WI38 (cell line): ENCODE measurements at regions not wholly inside any gene's neighbourhood (a gene's known extent, or its start where the extent isn't known, plus 50 kb on each side); places are given as distances from the start of the nearest gene placed in this dataset.

Experiments
- H3K4me3 ChIP-seq: 2 replicates; pipeline ENCODE4 v1.5.1; 2011; ENCODE audit warnings: low read depth, mild to moderate bottlenecking, control low read depth, low read length
- TF ChIP-seq, protein P1 (sequence below): IDR thresholded peaks from 2 replicates; pipeline ENCODE4 v1.5.1; 2012; ENCODE audit warnings: low read depth, mild to moderate bottlenecking, control low read depth, low read length

DNA sequence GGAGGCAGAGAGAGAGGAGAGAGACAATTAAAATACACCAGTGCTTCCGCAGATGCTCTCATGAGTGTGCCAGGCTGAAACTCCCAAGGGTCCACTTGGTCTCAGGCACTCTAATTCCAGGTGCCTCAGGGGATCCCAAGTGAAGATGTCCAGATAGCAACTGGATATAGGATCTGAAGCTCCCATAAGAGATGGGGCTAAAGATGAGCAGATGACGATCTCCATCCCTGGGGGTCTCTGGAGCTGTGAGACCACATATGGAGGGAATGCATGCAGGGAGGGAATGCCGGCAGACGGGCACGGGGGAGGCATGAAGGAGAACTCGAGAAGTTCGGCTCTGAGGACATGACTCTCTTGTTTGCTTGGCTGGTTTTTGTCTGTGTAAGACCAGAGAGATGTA lies 223.7 kb upstream of the RAB6C start:
- no peak overlapping the region for H3K4me3 ChIP-seq
- TF ChIP-seq, protein P1, sequence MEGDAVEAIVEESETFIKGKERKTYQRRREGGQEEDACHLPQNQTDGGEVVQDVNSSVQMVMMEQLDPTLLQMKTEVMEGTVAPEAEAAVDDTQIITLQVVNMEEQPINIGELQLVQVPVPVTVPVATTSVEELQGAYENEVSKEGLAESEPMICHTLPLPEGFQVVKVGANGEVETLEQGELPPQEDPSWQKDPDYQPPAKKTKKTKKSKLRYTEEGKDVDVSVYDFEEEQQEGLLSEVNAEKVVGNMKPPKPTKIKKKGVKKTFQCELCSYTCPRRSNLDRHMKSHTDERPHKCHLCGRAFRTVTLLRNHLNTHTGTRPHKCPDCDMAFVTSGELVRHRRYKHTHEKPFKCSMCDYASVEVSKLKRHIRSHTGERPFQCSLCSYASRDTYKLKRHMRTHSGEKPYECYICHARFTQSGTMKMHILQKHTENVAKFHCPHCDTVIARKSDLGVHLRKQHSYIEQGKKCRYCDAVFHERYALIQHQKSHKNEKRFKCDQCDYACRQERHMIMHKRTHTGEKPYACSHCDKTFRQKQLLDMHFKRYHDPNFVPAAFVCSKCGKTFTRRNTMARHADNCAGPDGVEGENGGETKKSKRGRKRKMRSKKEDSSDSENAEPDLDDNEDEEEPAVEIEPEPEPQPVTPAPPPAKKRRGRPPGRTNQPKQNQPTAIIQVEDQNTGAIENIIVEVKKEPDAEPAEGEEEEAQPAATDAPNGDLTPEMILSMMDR, result no peak

DNA sequence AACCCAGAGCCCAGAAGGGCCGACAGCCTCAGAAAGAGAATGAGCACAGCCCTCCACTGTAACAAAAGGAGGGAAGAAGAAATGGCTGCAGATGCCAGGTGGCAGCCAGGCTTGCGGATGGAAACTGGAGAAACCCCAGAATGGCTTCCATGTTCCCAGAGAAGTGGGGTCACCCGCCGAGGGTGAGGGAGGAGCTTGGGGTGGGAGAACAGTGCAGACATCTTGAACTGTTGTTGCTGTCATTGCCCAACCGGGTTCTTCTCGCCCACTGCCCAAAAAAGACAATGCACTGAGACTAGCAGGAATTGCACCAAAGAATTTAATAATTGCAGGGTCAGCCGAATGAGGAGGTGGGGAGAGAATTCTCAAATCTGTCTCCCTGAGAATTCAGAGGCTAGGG lies 223.2 kb upstream of the RAB6C start:
- TF ChIP-seq, protein P1, result no peak
- H3K4me3 ChIP-seq, result no peak overlapping the region

DNA sequence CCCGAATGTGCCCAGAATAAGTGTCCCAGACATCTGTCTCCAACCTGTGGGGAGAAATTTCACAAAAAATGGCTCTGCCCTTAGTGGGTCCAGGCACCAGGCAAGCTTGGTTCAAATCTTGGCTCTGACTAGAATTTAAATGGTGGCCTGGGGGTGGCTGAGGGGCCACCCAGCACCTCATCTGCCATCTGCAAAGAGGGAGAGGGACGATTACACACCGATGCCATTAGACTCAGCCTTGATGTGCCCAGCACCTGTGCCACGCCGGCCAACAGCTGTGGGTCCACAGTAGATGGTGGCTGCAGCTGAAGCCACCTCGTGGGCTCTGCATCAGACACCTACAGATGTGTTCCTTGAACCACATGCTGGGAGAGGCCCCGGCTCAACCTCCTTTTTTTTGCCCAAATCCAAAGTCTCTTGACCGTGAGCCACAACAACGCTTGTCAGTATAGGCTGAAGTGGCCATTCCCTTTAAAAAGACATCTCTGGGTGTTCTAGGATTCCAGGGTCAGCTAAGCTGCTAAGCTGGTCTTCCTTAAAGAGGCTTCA lies 222.0 kb upstream of the RAB6C start:
- TF ChIP-seq, protein P1, result no peak
- no peak overlapping the region for H3K4me3 ChIP-seq

DNA sequence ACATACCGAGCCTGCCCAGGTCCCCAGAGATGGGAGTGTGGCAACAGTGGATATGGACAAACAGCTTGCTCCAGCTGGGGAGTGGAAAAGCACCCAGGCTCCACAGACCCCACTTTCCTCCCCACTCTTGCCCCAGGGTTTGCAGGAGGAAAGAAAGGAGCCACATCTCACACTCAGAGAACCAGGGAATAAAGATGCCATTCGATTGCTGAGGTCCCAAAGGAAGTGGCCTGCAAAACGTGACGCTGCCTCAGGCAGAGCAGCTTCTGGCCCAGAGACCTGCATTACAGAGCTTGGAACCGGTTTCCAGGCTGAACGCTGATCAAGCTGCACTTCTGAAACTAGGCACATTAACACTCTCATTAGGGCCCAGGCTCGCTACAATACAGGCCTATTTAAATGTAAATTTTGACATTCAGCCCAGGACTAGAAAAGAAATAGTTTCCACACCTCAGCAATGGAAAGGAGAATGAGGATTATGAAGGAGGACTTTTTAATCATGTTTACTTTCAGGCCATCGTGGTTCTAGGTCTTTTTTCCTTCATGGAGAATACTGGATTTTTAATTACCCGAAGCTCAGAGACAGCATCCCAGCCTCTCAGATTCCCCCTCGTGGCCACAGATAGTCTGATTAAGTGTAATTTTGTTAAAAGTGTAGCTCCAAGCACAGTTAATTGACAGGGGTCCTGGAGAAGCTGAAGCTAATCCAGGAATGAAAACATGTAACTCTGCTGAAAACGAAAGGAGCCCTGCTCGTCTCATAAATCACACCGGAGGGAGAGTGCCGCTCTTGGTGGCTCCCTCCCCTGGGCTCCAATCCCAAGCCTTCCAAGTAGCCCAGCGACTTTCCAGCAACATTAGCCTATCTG lies 221.3 kb upstream of the RAB6C start:
- no peak overlapping the region for H3K4me3 ChIP-seq
- TF ChIP-seq, protein P1, result no peak

DNA sequence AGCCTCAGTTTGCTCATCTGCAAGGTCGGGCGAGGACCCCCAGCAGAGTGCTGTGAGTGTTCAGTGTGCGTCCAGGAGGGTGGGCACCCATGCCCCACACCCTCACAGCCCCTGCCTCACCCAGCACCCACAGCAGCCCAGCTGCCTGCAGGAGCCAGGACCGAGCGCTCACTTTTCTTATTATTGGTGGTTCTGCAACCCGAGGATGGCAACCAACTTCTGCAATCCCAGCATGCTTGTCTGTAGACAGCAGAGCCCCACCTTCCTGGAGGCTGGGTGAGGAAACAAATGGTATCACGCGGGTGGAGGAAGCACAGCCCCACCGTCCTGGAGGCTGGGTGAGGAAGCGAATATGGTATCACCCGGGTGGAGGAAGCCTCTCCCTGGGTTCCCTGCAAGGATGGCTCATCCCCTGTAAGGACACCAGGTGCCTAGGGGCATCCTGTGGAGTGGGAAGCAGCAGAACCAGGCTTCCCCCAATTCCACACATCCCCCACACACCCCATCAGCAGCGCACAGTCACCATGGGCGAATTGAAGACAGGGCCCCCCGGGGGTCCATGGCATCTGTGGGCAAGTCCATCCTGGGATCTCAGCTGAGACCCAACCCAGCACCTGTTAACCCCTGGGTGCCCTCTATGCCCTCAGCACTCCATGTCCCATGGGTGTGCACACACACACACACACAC lies 220.5 kb upstream of the RAB6C start:
- H3K4me3 ChIP-seq, result no peak overlapping the region
- TF ChIP-seq, protein P1, result no peak

DNA sequence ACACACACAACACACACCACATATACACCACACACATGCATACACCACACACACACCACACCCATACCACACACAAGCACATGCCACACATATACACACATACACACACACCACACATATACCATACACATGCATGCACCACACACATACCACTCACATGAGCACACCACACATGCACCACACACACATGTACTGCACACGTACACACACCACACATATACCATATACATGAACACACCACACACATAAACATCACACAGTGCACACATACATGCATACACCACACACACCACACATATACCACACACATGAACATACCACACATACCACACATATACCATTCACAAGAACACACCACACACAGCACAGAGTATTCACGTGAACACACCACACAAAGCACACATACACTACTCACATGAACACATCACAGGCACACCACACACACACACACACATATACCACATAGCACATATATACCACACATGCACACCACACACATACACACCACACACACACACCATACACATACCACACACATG lies 219.9 kb upstream of the RAB6C start:
- H3K4me3 ChIP-seq, result no peak overlapping the region
- TF ChIP-seq, protein P1, result no peak
